Stimulated activated CD4-positive, alpha-beta T cell treated with anti-CD3 and anti-CD28 coated beads, Interleukin-2, amount 100 ng/mL, for 4 hours (primary cell): ENCODE measurements at regions not wholly inside any gene's neighbourhood (a gene's known extent, or its start where the extent isn't known, plus 50 kb on each side); places are given as distances from the start of the nearest gene placed in this dataset.
"Not testable (repeated sequence)": the region's sequence is repeated elsewhere in the genome, so short reads cannot be mapped to it uniquely, and the experiment has no call there.

Source experiments
- DNase-seq: peaks from one replicate; pipeline ENCODE4 v3.0.0-alpha.2; 2020; ENCODE audit warnings: low read depth

- no peak for DNase-seq
These were observed 413.9 kb downstream of the RPS6KC1 start for GRCh38 chr1:213464786-213465460.

DNA sequence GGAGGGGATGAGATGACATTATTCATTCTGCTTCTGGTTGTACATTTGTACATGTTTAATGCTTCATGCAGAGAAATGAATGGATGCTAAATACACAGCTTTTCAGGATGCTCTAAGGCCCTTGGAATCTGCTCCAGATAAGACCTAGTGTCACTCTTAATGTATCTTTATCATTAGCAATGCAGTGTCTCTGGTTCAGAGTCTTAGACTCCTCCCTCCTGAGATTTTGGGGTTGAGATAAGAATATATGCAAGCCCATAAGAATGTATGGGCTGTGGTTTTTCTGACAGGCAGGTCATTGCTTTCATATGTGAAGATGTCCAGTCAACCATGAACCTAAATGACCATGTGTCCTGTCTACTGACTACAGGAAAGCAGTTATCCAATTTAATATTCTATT lies 415.5 kb downstream of the RPS6KC1 start:
- DNase-seq, result no peak

DNA sequence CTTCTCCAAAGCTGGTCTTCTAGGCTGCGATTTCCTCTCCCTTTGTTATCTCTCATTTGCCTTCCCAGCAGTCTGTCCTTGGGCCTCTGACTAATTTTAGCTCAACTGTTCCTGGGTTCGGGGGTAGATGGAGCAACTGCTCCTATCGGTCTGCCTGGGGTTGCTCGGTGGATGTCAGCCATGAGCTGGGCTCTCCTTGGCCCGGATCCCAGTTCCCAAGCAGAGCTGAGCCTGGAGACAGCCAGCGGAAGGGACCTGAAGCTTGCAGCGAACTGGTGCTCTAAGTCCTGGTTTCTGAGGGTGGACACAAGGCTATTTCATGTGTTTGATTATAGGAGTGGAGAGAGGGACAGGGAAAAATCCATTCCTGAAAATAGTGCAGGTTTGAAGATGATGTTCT lies 423.0 kb downstream of the RPS6KC1 start:
- no peak for DNase-seq

GRCh38 chr1:213481395-213481794 lies 430.4 kb downstream of the RPS6KC1 start:
- no peak for DNase-seq

- no peak for DNase-seq
These were observed 433.3 kb downstream of the RPS6KC1 start for GRCh38 chr1:213484333-213484732.

DNA sequence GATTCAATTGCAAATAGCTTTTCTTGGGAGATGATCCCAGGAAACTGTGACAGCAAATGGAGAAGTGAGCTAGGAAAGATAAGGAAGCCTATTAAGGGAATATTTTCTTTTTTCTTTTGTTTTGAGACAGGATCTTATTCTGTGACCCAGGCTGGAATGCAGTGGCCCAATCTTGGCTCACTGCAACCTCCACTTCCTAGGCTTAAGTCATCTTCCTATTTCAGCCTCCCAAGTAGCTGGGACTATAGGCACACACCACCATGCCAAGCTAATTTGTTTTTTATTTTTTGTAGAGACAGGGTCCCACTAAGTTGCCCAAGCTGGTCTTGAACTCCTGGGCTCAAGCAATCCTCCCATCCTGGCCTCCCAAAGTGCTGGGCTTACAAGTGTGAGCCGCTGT lies 433.7 kb downstream of the RPS6KC1 start:
- no peak for DNase-seq

DNA sequence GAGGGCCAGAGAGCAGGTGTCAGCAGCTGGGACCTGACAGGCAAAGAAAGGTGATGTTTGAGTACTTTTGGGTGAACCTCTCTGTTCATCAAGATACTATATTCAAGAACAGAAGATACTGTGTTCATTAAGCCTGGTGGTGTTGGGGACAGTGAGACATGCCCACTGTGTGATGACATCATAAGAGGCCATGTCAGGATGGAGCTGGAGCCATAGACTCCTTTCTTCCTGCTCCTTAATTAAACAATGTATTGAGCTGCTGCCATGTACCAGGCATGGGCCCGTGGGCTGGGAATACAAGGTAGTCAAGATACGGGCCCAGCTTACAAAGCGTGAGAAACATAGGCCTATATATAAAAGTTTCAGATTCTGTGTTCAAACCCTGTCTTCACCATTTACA lies 435.4 kb downstream of the RPS6KC1 start:
- no peak for DNase-seq

DNA sequence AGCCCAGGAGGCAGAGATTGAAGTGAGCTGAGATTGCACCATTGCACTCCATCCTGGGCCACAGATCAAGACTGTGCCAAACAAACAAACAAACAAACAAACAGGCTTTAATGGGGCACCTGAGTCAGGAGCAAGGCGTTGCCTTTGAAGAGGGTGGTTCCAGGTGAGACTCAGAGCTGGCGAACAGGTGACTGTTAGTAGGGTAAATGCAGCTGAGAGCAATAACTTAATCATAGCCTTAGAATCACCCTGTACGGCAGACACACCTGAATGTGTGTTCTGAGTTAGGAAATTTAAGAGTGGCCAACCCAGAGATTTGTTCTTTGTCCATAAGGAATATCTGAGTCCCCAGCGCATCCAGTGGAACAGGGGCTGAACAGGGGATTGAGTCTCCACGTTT lies 440.4 kb downstream of the RPS6KC1 start:
- no peak for DNase-seq

DNA sequence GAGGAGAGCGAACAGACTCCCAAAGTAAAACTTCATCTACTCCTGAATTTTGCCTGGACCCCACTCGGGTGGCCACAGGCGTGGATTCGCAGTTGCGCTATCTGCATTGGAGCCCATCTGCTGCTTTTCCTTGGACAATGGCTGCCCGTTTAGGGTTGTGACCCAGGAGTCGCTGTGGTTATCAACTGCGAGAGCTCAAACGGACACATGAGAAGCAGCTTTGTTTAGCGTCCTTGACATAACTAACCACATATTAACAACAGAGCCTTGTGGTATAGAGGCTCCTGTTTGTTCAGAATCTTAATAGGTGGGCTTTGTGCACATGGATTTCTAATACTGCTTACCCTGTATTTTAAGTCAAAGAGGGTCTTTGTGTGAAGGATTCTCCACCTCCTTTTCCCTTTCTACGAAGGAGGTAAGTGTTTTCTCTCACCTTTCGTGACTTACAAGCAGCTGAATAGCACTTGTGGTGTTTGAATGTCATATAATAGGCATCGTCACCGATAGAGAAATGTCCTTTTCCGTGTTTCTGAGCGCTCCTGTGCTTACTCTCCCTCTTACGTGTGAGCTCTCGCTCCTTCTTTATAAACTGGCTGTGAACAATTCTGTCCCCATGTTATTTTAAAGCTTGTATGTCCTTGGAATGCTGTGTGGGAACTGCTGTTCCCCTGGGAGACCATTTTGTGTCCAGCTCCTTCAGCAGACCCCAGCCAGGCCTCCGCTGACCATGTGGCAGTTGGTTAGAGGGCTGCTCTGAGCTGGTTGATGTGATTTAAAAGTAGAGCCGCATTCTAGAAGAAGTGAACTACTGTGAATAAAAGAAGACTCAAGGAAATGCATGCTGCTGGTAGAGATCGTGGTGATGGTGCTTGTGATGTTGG lies 441.4 kb downstream of the RPS6KC1 start:
- DNase-seq, result no peak

GRCh38 chr1:213499444-213499843 lies 448.4 kb downstream of the RPS6KC1 start:
- no peak for DNase-seq

GRCh38 chr1:213507472-213508223 lies 456.6 kb downstream of the RPS6KC1 start:
- no peak for DNase-seq

DNA sequence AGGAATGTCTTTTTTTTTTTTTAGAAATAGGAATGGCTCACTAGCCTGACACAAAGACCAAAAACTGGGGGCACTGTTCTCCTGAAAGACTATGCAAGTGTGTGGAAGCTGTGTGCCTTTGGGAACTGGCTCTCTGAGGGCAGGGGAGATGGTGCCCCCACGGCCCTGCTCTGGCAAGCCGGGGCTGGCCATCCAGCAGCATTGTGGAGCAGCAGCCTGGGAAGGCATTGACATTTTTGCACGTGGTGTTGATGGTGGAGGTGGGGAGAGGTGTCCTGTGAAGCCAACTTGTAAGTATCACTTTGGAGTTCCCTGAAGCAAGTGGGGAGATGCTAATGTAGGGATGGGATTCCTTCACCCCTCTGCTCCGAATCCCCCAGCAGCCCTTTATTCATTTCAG lies 460.1 kb downstream of the RPS6KC1 start:
- no peak for DNase-seq

GRCh38 chr1:213512316-213512715 lies 461.3 kb downstream of the RPS6KC1 start:
- no peak for DNase-seq

DNA sequence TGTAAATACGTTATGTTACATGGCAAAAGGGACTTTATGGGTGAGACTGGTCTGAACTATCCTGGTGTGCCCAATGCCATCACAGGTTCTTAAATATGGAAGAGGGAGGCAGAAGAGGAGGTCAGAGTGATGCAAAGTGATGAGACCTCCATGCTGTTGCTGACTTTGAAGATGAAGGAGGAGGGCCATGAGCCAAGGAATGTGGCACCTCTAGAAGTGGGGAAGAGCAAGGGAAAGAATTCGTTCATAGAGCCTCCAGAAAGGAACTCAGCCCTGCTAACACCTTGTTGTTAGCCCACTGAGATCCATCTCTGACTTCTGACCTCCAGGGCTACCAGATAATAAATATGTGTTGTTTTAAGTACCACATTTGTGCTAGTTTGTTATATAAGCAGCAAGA lies 462.0 kb downstream of the RPS6KC1 start:
- no peak for DNase-seq

- DNase-seq, result not testable (repeated sequence)
These were observed 463.6 kb downstream of the RPS6KC1 start for GRCh38 chr1:213514408-213515179.

GRCh38 chr1:213519098-213519497 lies 468.1 kb downstream of the RPS6KC1 start:
- no peak for DNase-seq

GRCh38 chr1:213521206-213521605 lies 466.6 kb upstream of the PROX1 start:
- no peak for DNase-seq

DNA sequence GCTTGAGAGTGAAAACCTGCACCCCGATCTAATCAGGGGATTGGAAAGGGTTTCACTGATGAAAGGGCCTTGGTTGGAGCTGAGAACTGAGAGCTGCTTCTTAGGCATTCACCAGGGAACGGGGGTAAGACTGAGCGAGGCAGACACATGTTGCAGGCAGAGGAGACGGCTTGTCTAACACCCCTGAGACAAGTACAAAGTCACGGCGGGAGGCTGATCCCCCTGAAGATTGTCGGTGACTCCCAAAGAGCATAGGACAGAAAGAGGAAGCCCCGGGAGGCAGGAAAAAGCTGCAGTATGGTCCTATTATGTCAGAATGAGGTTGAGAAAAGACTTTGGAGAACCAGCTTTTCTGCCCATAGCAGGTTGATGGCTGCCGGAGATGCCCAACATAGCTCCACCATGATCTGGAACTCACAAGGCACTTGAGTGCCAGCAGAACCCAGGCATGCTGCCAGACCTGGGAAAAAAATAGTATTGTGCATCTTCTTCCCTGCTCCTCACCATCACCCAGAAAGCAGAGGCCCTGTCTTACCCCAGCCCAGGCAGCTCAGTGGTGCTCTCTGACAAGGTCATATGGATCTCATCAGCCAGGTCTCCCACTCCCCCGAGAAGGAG lies 463.9 kb upstream of the PROX1 start:
- no peak for DNase-seq

- DNase-seq, result no peak
These were observed 461.5 kb upstream of the PROX1 start for GRCh38 chr1:213526306-213526705.

GRCh38 chr1:213530611-213531320 lies 457.0 kb upstream of the PROX1 start:
- DNase-seq, result no peak
